DMS53 treated with DMSO at 0.1 percent for 48 hours (cell line): ENCODE measurements at regions not wholly inside any gene's neighbourhood (a gene's known extent, or its start where the extent isn't known, plus 50 kb on each side); places are given as distances from the start of the nearest gene placed in this dataset.
"Not testable (repeated sequence)": the region's sequence is repeated elsewhere in the genome, so short reads cannot be mapped to it uniquely, and the experiment has no call there.

Source experiments
- DNase-seq: peaks from one replicate; lab custom pipeline; 2025; ENCODE audit not compliant: unreplicated experiment; lab: John Stamatoyannopoulos, UW

DNA sequence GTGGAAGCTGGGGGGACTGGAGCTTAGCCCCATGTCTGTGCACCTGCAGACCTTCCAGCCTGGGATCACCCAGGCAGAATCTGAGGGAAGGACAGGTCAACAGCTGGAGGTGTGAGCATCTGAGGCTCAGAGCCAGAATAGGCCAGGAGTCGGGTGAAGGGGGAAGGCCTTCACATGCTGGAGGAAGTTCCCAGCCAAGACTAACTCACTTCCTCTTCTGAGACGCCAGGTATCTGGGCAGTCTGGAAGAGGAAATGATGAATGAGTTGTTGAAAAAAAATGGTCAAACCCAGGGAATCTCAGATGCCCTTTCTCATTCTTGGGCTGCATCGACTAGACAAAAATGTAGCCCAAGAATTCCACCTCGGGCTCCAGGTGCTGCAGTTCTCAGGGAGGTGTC lies 73.6 kb upstream of the TIAM2 start:
- no peak for DNase-seq

DNA sequence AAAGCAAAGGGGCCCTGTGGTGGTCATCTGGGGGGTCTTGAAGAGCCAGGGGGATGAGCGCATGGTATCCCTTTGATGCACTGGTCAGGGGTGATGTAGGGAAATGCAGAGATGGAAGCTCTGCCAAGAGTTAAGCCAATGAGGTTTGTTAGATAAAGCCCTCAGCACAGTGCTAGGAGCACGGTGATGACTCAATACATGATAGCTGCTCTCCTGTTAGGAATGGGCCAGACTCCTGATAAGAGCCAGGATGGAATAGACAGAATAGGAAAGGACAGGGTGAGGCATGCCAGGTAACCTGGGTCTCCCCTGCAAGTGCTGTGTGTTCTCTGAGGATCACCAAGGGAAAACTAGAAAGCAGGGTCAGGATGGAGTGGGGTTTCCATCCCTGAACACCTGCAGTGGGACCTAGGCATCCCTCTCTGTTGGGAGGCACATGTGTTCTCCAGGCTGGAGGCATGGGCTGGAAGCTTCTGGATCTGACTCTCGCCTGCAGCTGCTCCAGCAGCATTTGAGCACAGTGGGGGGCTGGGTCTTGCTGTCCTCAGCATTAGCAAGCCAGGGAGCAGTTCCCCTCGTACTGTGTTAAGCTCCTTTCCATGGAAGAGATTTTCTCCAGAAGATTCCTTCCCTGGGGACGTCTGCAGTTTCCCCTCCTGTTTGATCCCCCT lies 71.8 kb upstream of the TIAM2 start:
- no peak for DNase-seq

DNA sequence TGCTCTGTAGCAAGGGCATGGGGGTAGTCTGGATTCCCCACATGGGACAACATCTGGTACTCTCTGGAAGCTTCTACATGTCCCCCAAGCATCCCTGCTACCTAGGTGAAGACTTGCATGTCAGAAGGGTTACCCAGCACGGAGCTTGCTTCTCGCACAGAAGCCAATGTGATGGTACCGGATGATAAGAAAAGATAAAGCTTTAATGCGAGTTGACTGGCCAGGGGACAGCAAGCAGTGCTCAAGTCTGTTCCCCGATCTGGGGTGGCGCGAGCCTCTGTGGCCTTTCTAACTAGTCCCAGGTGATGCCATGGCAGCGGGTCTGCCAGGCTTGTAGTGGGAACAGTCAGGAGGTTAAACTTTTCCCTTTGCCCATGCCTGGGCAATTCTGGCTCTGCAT lies 70.0 kb upstream of the TIAM2 start:
- no peak for DNase-seq

DNA sequence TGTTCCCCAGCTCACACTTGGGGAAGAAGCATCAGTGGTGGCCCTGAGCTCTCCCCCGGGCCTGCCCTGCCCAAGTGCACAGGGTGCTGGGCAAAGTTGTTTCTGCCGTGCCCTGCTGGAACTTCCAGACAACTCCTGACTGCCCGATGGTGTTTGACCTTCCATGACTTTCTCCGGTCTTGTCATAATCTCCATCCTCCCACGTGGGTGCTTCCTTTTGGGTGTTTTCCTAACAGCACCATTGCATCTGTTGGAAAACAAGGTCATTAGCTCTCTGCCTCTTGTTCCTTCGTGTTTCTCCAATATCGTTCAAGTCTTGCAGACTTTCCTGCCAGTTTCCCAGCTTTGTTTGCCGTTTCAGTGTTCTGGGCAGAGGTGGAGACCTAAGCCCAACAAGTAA lies 68.7 kb upstream of the TIAM2 start:
- DNase-seq: no peak

DNA sequence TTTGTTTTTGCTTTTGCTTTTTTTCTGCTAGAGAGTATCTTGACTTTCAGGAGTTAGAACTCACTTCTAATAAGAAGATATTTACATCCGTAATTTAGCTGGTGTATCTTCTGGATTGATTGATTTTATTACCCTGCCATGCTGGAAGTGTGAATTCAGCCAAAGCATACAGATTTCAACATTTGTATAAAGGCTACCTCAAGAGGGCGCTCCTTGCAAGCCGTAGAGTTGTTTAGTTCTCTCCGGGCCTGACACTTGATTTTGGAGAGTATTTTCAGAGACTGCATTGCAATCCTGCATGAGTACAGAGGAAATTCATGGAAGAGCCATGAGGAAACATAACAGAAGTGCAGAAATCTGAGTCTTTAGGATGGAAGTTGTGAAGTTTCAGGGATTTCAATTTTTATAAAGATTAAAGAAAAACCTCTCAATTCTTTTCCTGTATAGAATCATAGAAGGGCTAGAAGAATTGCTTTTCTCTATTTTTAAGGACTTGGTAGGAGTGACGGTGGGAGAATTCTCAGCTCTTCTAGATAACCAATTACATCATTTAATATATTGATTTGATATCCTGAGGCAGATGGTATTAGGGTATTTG lies 66.7 kb upstream of the TIAM2 start:
- peak; percentile 48 for DNase-seq

DNA sequence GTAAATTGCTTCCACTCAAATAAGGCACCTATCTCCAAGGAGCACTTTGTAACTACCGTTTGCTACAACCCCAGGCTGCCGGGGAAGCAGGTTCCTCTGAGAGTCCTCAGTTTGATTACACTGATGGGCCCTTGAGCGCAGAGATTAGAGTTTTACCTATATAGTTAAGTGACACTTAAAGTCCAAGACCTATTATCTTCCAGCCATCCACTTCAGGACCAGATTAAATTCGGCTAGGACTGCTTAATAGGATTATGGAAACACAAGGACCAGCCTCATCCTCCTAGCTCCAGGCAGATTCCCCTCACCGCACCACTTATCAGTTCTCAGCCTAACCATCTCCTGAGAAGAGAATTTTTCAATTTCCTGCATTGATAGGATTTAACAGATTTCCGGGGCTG lies 64.7 kb upstream of the TIAM2 start:
- DNase-seq: no peak

DNA sequence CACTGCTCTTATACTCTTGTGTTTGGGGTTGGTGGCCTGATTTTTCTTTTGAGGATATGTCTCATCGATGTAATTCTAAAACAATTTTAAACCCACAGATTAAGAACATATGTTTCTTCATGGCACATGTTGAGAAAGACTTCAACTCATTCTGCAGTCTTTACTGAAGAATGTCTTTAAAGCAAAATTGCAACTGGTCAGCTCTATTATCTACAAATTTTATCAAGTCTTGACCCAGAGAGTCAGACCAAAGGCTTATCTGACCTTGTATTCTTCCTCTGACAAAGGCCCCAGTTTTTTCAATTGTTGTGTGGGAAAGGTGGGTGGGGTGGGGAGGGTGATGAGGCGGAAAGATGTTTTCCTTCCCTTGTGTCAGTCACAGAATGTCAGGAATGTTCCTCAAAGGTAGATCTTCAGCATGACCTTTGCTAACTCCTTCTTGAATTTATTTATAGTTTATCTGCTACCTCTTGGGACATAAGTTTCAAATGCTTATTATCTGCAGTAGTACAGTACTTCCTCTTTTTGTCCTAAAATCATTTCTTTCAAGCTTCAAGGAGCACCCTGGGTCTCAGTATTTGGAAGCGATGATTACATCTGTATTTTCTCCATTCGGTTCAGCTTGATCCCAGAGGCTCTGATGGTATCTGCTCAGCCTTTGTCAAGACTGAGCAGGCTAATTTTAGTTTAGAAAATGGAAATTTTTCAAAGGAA lies 63.2 kb upstream of the TIAM2 start:
- no peak for DNase-seq

DNA sequence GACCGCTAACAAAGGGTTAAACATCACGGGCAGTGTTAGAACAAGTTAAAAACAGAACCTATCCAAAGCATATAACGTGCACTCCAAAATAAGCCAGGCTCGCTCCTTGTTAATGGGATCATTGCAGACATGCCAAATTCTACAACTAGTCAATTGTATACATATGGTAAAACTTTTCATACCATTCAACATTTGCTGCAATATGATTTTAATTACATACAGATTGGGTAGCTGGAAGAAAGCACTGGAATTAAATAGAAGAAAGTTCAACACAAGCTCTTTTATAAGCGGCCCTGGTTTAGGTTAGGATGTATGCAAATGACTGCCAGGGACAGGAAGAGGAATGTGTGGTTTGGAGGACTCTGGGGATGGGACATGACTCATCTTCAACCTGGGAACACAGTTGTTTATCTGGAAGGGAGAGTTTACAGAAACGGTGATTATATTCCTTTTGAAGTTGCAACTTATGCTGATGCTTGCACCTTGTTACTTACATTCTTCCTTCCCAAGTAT lies 62.5 kb upstream of the TIAM2 start:
- peak; percentile 33 for DNase-seq

DNA sequence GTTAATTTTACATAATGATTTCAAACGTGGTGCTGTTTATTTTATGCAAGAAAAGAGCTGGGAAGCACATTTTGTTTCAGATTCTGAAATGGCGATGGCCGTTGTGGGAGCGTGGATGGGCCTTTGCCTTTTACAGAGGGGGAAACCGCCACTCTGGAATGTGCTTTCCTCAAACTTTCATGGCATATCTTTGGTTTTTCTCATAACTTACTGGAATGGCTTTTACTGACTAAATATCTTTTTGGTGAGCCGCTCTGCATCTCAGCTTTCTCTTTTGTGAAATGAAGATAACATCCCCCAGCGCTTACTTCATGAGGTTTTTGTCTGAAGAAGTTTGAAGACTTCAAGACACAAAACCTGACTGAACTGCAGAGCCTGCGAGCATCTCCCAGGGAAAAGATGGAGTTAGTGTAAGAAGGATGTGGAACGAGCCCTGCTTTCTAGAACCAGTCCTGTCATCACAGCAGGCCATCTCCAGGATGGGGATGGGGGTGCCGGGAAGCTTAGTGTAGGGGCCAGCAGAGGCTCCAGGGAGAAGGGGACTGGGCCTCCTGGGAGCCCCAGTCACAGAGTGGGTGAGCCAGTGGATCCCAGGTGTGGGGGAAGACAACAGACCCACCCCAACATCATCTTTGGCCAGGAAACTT lies 61.8 kb upstream of the TIAM2 start:
- no peak for DNase-seq

DNA sequence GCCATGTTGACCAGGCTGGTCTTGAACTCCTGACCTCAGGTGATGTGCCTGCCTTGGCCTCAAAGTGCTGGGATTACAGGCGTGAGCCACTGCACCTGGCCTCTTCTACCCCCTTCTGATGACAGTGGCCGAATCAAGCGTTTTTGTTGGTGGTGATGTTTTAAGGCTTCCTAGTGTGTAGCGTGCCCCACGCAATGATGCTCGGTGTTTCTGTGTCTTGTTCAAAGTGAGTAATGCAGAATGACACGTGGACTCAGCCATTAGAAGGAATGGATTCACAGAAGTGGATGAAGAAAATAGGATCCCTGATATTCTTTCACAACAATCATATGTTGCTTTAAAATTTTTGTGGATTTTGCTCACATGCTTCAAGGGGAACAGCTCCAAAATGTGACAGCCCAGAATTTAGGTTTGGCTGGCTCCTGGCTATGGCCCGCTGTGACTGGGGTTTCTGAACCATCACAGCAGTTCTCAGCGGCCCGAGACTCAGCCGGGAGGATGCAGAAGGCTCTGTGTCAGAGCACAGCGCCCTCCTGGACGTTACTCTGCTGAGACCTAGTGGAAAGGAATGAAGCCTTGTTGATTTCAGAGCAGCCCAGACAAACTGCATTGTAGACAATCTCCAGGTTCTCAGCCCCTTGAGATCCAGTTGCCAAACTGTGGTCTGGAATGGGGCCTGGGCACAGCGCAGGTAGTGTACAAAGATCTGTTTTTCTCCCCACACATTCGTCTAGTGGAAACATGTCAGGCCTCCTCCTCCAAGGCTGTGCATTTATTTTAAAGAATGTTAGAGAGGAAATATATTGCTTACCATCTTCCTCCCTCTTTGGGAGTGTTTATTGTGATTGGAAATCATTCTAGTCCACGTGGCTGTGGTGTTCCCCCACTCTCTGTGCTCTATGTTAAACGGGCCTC lies 57.6 kb upstream of the TIAM2 start:
- DNase-seq: no peak

DNA sequence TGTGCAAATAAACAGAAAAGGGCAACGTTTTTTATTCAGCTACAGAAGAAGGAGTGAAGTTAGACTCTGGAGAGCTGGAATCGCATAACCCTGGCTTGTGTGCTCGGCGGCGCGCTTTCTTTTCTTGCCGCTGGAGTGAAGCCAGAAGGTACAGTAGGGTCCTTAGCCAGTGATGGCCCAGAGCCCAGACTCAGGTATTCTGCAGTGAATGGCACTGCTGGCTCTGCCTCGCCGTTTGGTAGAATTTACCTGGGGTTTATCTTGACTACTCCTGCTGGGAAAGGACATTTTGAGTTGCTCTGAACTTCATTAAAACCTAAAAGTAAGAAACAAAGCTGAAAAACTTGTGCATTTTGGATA lies 56.9 kb upstream of the TIAM2 start:
- DNase-seq: no peak

DNA sequence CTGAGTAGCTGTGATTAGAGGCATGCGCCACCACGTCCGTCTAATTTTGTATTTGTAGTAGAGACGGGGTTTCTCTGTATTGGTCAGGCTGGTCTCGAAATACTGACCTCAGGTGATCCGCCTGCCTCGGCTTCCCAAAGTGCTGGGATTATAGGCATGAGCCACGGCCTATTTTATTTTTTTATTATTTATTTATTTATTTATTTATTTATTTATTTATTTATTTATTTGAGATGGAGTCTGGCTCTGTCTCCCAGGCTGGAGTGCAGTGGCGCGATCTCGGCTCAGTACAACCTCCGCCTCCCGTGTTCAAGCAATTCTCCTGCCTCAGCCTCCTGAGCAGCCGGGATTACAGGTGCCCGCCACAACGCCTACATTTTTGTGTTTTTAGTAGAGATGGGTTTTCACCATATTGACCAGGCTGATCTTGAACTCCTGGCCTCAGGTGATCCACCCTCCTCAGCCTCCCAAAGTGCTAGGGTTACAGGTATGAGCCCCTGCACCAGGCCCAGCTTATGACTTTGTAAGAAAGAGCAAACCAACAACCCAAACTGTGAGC lies 56.3 kb upstream of the TIAM2 start:
- DNase-seq: not testable (repeated sequence)

DNA sequence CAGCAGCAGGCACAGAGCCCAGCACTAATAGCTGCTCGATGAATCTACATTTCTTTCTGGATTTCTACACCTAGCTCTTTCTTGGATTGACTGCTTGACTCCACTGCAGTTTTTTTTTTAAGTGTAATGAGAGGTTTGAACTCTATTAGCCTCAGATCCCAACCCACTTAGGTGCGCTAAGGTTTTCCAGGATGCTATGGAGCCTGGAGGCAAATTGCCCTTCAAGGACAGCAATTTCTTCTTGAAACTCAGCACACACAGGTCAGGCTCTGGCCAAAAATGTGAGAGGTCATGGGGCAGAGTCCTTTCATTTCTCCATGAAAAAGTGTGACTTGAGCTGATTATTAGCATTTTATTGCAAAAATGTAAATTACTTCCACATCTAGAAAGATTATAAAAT lies 52.3 kb upstream of the TIAM2 start:
- no peak for DNase-seq

DNA sequence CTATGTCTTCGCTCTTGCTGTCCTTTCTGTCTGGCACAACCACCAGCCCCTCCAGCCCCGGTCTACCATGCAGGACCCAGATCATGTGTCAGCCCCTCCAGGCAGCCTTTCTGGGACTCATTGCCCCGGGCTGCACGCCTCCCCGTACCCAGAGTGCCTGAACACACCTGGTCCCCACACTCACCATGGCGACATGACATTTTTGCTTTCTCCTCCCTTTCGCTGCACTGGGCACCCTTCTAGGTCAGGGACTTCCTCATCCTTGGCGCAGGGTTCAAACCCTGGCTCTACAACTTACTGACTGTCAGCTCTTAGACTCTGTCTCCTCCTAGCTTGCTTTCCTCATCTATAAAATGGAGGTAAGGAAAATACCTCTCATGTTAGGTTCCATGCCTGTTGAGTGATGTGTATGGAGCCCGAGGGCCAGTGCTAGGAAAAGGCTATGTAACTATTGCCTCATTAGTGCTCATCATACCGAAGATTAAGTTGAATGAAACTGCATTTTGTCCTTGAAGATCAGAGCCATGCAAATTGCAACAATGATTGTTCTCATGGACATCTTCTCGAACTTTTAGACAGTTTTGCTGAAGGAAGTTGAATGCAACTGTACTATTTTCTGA lies 49.7 kb upstream of the TIAM2 start:
- DNase-seq: no peak
